GM18858 (cell line): ENCODE measurements at regions not wholly inside any gene's neighbourhood (a gene's known extent, or its start where the extent isn't known, plus 50 kb on each side); places are given as distances from the start of the nearest gene placed in this dataset.

ENCODE experiments used
- ATAC-seq: cut with Tn5 transposase; IDR thresholded peaks from one replicate; pipeline ENCODE4 v1.9.1; 2021; ENCODE audit not compliant: unreplicated experiment

DNA sequence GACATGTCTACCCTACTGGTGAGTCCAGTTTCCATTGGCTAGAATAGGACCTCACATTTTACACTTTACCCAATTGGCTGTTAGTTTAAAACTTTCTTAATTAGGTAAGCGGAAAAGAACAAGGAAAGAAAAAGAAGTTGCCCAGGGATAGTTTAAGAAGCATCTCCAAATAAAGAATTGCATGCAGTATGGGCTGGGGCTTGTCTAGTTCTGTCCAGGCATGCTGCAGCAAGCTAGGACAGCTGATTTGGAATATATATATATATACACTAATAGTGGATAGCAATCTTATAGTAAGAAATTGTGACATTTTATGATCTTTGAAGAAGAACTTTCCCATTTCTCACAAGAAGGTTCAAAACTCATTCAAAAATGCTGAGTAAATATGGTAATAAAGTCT is 90.0 kb upstream of the ERBB4 start:
- ATAC-seq: no peak

DNA sequence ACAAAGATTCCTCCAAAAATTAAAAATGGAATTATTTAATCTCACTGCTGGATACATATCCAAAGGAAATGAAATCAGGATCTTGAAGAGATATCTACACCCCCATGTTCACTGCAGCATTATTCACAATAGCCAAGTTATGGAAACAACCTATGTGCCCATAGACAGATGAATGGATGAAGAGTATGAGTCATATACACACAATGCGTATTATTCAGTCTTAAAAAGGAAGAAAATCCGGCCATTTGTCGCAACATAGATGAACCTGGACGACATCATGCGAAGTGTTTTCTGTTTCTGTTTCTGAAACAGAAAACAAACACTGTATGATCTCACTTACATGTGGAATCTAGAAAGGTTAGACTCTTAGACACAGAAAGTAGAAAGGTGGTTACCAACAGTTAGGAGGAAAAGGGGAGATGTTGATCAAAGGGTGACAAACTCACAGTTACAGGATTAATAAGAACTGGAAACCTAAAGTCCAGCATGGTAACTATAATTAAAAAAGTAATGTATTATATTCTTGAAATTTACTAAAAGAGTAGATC is 87.8 kb upstream of the ERBB4 start:
- no peak for ATAC-seq

DNA sequence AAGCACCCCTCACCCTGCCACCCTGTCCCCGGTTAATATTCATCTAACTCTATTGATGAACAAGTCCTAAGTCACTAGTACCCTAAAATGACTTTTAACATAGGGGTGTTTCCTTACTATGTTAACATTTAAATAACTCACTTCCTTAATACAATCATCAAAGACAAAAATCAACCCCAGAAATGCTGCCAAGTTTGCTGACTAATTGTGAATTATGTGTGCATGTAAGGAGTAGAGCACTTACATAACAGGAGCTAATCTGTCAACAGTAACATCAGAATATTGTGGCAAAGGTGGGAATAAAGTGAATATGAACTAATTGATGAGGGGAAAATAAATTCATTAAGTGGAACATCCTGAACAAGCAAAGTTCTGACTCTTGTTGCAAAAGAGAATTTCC is 81.4 kb upstream of the ERBB4 start:
- no peak for ATAC-seq

DNA sequence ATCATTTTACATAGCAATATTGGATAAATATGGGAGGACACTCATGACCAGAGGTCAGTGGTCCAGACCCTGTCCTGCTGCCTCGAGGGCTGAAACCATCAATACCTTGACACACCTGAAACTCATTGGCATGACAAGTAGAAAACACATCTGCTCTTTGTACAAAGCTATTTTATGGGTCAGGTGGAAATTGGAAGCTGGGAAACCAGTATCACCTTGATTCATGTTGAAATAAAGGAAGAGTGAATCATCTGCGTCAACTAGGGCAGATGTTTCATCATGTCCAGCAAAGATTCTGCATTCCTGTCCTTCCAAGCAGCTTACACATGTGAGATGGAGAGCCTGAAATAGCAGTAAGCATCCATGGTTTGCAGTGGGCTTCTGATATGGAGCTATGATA is 80.0 kb upstream of the ERBB4 start:
- no peak for ATAC-seq

DNA sequence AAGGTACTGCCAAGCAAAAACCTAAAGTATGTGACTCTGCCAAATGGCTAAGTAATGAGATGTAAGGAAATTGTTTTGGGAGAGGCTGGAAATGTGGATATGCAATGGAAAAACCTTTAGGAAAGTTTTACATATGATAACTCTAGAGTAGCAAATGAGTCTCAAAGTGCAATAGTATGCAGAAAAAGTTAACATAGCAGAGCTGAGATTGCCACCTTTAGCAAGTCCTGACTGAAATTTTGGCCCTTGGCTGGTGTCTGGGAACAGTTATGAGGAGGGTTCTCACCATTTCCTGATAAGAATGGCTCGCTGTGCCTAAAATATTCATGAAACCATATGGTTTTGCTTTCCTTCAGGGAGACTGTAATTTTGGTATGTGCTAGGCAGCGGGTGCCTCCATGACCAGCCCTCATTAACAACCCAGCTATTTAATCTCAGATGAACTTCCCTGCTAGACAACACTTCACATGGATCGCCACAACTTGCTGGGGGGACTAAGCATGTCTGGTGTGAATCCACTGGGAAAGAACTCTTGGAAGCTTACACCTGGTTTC is 72.3 kb upstream of the ERBB4 start:
- no peak for ATAC-seq

DNA sequence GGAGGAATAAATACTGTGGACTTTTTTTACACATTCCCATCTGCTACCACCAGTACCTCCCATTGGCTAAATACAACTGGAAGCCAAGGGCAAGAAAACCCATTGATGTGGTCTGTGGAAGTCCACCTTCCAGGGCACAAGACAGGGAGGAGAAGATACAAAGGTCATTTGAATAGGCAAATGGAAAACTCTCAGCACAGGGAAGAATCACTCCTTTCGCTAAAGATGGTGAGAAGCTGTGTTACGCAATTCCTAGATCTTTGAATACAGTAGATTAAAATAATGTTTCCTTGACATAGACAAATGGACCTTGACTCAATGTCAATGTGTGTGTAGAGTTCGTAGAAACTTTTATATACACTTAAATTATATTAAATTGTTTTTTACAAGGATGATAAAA is 70.9 kb upstream of the ERBB4 start:
- no peak for ATAC-seq

DNA sequence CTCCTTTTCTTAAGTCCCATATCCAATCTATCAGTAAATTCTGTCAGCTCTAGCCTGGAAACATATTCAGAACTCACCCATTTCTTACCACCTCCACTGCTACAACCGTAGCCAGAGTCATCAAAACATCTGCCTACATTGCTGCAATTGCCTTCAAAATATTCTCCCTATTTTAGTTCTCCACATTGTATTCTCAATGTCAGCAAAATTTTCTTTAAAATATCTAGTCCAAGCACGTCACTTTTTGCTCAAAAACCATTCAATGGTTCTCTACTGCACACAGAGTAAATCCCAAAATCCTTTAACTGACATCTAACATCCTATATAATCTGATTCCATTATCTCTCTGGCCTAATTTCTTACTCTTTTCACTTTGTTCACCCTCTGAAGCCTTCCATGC is 68.5 kb upstream of the ERBB4 start:
- no peak for ATAC-seq

DNA sequence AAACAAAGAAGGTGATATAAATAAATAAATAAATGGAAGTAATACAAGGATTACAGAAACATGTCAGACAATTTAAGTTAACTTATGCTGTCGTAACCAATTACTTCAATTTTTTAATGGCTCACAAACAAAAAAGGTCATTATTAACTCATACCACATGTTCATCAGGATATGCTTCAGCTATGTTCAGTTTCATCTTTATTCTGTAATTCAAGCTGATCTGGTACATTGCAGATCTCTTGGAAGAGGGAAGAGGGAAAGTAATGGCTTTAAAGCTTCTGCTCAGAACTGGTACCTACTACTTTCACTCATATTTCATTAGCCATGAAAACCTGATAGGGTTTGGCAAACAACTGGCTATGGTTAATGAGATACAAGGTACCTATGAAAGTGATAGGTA is 67.6 kb upstream of the ERBB4 start:
- no peak for ATAC-seq

DNA sequence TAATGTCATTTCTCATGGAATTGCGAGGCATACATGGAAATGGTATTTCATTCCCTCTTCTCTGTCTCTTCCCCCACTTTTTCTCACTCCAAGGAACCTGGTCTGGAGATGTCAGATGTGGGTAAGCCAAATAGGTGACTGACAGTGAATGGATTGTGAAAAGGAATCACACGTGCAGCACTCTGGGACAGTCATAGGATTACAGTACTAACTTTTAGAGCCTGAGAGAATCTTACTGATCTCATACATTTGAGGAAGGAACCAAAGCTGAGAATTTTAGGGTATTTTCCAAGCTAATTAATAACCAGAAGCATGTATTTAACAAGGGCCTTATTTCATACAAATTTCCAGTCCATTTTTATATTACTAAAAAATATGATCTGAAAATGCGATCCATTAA is 58.1 kb upstream of the ERBB4 start:
- no peak for ATAC-seq

DNA sequence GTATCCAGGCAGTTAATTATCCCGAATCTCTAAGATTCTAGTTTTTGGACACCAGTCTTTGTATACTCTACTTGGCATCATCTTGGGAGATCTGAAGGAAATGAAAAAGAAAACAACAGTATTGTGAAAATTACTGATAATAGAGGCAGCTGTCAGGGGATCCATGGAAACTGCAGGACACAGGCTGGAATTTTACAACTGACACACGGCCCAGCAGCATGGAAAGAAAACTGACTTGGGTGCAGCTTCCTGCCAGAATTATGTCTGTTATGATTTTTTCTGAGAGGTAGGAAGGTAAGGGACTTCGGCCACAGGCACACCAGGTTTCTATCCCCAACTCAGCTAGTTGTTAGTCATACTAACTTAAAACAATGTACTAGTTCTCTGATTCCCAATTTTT is 57.7 kb upstream of the ERBB4 start:
- no peak for ATAC-seq

DNA sequence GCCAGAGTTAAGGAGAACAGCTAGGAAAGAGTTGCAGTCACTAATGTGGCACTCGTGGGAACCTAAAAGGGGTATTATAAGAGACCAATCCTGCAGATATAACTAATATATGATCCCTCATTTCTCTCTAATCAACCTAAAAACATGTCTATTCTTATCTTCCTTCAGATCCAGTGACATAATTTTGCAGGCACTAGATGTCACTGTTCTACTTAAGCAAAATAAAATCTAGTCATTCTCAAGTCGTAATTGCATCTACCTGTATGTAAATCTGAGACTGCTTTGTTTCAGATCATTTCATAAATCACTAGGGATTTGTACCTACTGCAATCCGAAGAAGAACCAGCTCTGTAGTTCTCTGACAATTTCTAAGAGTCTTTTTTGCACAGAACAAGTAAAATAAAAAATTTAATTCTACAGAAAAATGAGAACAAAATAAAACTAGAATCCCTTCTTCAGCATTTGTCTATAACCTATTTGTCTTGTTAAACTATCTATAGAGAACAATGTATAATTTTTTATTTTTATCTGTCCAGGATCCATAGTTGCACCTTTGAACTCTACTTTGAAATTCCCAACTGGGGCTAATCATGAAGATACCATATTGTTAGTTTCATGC is 56.5 kb upstream of the ERBB4 start:
- ATAC-seq: peak; percentile 63

DNA sequence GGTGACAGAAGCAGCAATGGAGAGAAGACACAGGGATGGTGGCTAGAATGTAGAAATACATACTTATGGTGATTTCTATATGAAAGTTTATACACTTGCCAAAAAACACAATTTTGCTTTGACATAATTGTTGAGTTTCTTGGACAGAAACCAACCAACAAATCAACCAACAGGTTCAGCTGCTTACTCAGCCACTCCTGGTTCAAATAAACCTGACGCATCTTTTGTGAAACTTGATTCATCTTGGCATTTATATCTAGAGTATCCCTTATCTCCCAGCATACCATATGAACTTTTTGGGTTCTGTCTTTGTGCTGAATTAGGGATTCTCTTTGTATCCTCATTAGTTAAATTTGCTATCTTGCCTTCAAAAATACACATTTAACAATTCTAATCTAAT is 54.1 kb upstream of the ERBB4 start:
- no peak for ATAC-seq
